HepG2 (cell line): ENCODE measurements at regions not wholly inside any gene's neighbourhood (a gene's known extent, or its start where the extent isn't known, plus 50 kb on each side); places are given as distances from the start of the nearest gene placed in this dataset.

Experiments
- ATF2 ChIP-seq: sonication (generic); formaldehyde crosslinking; IDR thresholded peaks from 2 replicates; pipeline ENCODE4 v1.4.0; 2020; ENCODE audit warnings: missing genetic modification reagents
- FOXC1 ChIP-seq: sonication (generic); formaldehyde crosslinking; IDR thresholded peaks from 2 replicates; pipeline ENCODE4 v1.8.0; 2022; ENCODE audit warnings: mild to moderate bottlenecking, missing genetic modification reagents, borderline replicate concordance
- NFKBIZ ChIP-seq: IDR thresholded peaks from 2 replicates; pipeline ENCODE4 v1.6.1; 2018; ENCODE audit warnings: missing genetic modification reagents, missing compliant biosample characterization
- PCBP2 ChIP-seq: fragments of 200-400 bp; formaldehyde crosslinking; optimal IDR thresholded peaks from 2 replicates; pipeline ENCODE3; 2018; ENCODE audit warnings: low read length, low read depth; ENCODE audit not compliant: poor library complexity, severe bottlenecking
- PTBP1 ChIP-seq: fragments of 200-400 bp; formaldehyde crosslinking; IDR thresholded peaks from 2 replicates; pipeline ENCODE4 v1.6.1; 2018; ENCODE audit warnings: low read length, low read depth; ENCODE audit not compliant: poor library complexity, severe bottlenecking
- SUZ12 ChIP-seq: fragments of 150-350 bp; IDR thresholded peaks from 2 replicates; pipeline ENCODE4 v1.6.1; 2014; ENCODE audit warnings: low read depth, low read length
- ZBTB8A ChIP-seq: sonication (generic); formaldehyde crosslinking; IDR thresholded peaks from 2 replicates; pipeline ENCODE4 v1.4.0; 2020; ENCODE audit warnings: mild to moderate bottlenecking, low read depth, missing genetic modification reagents, borderline replicate concordance
- ZNF317 ChIP-seq: sonication (generic); formaldehyde crosslinking; IDR thresholded peaks from 2 replicates; pipeline ENCODE4 v1.5.0; 2020; ENCODE audit warnings: mild to moderate bottlenecking, missing genetic modification reagents
- ZNF775 ChIP-seq: sonication (generic); formaldehyde crosslinking; IDR thresholded peaks from 2 replicates; pipeline ENCODE4 v1.4.0; 2020; ENCODE audit warnings: missing genetic modification reagents, mild to moderate bottlenecking, moderate library complexity, borderline replicate concordance

GRCh38 chr7:126079581-126079980 lies 1150.0 kb upstream of the POT1 start:
- TF ChIP-seq ZNF317 (CRISPR knock-in tag) (no peak), ATF2 (CRISPR knock-in tag) (no peak), ZNF775 (no peak), ZBTB8A (CRISPR knock-in tag) (no peak), PCBP2 (no peak), PTBP1 (no peak), FOXC1 (no peak), NFKBIZ (no peak), SUZ12 (no peak)
